ENCODE measurements at regions not wholly inside any gene's neighbourhood (a gene's known extent, or its start where the extent isn't known, plus 50 kb on each side); places are given as distances from the start of the nearest gene placed in this dataset.
A peak's percentile ranks its signal among the peaks of the same experiment; 100 is the strongest.

GRCh38 chr4:164383358-164384220, 370.3 kb upstream of the SMIM31 start:
- DNase-seq = peak; percentile 74 to 98 (median 91)

- DNase-seq = peak in 6 of 56 donors; percentile 21 to 70 (median 47)
Observed at GRCh38 chr4:164384416-164384815, 369.5 kb upstream of the SMIM31 start.

- DNase-seq = no peak
Observed at GRCh38 chr4:164396439-164396838, 357.5 kb upstream of the SMIM31 start.

- no peak for DNase-seq
Observed at GRCh38 chr4:164402554-164402953, 351.4 kb upstream of the SMIM31 start.

GRCh38 chr4:164405774-164406173, 348.2 kb upstream of the SMIM31 start:
- DNase-seq = no peak

- DNase-seq = no peak
Observed at GRCh38 chr4:164408831-164409230, 345.1 kb upstream of the SMIM31 start.

- no peak for DNase-seq
Observed at GRCh38 chr4:164410401-164410800, 343.5 kb upstream of the SMIM31 start.

GRCh38 chr4:164412246-164412645, 341.7 kb upstream of the SMIM31 start:
- no peak for DNase-seq

- DNase-seq = no peak
Observed at GRCh38 chr4:164413743-164414142, 340.2 kb upstream of the SMIM31 start.

GRCh38 chr4:164423819-164424218, 330.1 kb upstream of the SMIM31 start:
- no peak for DNase-seq

GRCh38 chr4:164424846-164425245, 329.1 kb upstream of the SMIM31 start:
- no peak for DNase-seq

- no peak for DNase-seq
Observed at GRCh38 chr4:164428561-164428960, 325.4 kb upstream of the SMIM31 start.

- no peak for DNase-seq
Observed at GRCh38 chr4:164438321-164438720, 315.6 kb upstream of the SMIM31 start.

GRCh38 chr4:164439037-164439436, 314.9 kb upstream of the SMIM31 start:
- no peak for DNase-seq

- DNase-seq = no peak
Observed at GRCh38 chr4:164440199-164440598, 313.7 kb upstream of the SMIM31 start.

- no peak for DNase-seq
Observed at GRCh38 chr4:164441109-164441508, 312.8 kb upstream of the SMIM31 start.

- no peak for DNase-seq
Observed at GRCh38 chr4:164442180-164442579, 311.8 kb upstream of the SMIM31 start.

GRCh38 chr4:164446516-164446915, 307.4 kb upstream of the SMIM31 start:
- DNase-seq = no peak

- no peak for DNase-seq
Observed at GRCh38 chr4:164461901-164462300, 292.0 kb upstream of the SMIM31 start.

- DNase-seq = no peak
Observed at GRCh38 chr4:164462471-164462870, 291.5 kb upstream of the SMIM31 start.

- DNase-seq = no peak
Observed at GRCh38 chr4:164464313-164464712, 289.6 kb upstream of the SMIM31 start.

GRCh38 chr4:164467493-164467892, 286.4 kb upstream of the SMIM31 start:
- no peak for DNase-seq

- DNase-seq = no peak
Observed at GRCh38 chr4:164481306-164482091, 272.4 kb upstream of the SMIM31 start.

Measured in amygdala (tissue), 56 donors.